GM18499 (cell line): ENCODE measurements at regions not wholly inside any gene's neighbourhood (a gene's known extent, or its start where the extent isn't known, plus 50 kb on each side); places are given as distances from the start of the nearest gene placed in this dataset.

Experiments
- ATAC-seq: cut with Tn5 transposase; IDR thresholded peaks from one replicate; pipeline ENCODE4 v1.9.1; 2021; ENCODE audit warnings: moderate number of reproducible peaks; ENCODE audit not compliant: insufficient read depth, unreplicated experiment

DNA sequence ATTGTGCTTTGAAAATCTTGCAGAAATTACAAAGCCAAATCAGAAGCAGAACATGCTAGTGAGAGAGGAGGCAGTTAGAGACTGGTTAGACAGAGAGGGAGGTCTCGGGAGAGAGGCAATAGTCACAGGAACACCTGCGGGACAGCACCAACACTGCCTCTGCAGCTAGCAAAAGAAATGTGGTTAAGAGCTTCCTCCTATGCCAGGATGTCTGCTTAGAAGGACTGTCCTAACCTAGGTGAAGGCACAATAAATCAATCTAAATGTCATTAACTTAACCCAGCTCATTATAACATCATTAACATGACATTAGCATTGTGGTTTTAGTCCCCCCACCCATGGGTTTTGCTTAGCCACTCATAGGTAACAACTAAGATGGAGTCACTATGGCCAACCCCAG is 726.7 kb downstream of the PCDH18 start:
- ATAC-seq = no peak

DNA sequence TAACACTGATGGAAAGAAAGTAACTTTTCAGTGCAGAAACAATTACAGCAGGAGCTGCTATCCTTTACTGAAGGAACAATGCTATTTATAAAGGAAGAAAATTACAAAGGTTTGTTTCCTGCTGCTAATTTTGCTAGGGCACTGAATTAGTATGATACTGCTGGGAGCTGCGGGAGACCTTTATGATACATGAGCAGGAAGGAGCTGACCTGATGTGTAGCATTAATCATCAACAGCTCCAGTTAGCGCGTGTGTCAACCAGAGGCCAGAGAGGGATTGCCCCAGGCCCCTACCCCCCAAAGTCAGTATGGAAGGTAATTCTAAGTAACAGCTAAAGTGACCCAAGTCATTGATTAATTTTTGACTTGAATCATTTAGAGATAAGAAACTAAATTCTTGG is 728.9 kb downstream of the PCDH18 start:
- no peak for ATAC-seq

DNA sequence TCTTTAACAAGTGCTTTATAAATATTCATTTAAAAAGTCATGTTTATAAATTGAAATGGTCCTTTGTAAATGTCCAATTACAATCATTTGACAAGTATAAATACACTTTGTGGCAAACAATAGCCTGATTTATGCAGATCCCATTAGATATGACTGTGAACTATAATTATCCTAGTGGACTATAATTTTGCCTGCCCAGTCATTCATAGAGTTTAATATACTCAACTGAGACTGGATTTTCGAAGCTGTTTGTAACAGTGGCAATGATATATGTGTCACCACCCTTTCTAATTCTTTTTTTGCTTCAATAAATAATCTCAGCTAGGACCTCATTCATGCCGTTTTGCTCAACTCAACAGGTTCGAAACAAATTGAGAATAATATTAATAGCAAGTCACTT is 732.0 kb downstream of the PCDH18 start:
- ATAC-seq = no peak

DNA sequence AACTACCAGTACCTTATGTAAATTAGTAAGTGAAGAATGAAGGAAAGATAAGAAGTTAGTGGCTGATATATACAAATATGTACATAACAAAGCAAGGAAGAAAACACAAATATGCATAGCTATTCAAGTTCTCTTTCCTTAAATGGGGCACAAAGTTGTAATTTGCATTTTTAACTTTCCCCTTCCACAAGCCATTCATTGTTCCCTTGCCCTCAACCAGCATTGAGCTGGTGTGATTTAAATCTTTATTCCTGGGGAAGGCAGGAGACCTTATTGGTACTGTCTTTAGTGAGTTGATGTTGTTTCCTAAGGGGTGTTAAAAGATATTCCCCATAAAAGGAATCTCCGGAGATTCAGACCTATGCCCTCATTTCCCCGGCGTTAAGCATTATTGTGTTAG is 735.3 kb downstream of the PCDH18 start:
- ATAC-seq = no peak

DNA sequence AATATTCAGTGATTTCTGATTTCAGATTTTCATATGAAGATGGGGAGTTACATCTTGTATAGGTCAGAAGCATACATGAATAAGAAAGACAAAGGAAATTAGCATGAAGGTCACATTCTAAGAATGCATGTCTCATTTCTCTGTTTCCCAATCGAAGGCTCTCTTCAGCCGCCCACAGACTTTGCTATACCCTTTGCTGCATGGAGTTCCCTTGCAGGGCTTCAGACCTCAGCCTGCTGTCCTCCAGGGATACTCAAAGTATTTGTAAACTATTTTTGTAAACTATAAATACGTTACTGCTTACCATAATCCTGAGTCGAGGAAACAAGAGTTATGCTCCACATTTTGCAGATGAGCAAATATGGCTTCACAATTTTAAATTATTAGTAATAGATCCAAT is 738.4 kb downstream of the PCDH18 start:
- ATAC-seq = no peak

DNA sequence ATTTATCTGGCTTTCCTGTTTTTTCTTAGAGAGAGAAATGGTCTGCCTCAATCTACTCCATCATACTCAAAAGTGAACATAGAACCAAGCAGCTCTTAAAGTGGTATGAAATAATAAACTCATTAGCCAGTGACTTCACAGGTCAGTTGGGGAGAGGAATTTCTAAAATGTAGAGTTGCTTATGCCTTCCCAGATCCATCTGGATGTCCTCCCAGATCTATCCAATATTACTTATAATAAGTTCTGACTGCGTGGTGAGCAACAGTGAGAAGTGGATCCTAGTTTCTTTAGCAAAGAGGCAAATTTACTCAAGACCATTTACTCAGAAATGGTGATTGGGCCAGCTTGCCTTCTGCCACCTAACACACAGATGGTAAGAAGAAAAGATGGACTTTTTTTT is 748.0 kb downstream of the PCDH18 start:
- ATAC-seq = no peak

DNA sequence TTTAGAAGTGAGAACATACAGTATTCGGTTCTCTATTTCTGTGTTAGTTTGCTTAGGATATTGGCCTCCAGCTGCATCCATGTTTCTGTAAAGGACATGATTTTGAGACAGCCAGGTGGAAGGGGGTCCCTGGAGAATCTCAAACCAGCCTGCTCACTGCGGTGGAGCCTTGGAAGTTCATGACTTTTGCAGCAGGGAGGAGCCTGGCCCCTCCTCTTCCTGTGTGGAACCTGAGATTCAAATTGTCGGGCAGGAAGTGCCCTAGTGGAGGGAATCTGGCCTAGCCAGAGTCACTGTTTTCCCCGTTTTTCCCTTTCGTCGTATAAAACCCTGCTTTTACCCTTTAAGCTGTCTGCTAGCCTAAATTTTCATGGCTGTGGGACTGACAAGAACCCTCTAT is 762.6 kb downstream of the PCDH18 start:
- no peak for ATAC-seq

DNA sequence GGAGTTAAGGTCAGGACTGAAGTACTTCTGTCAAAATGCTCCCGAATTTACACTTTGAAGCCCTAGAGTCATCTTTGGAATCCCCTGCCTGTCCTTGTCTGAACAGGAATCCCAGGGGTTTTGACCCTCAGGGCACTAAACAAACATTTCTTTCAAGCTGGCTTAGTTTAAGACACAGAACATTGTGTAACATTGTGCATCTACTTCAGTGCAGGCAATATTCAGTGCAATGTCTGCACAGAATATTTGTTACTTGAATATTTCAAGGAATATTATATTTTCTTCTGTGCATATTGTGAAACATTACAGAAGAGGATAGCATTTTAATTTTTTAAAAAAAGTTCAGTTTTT is 763.4 kb downstream of the PCDH18 start:
- ATAC-seq = no peak

DNA sequence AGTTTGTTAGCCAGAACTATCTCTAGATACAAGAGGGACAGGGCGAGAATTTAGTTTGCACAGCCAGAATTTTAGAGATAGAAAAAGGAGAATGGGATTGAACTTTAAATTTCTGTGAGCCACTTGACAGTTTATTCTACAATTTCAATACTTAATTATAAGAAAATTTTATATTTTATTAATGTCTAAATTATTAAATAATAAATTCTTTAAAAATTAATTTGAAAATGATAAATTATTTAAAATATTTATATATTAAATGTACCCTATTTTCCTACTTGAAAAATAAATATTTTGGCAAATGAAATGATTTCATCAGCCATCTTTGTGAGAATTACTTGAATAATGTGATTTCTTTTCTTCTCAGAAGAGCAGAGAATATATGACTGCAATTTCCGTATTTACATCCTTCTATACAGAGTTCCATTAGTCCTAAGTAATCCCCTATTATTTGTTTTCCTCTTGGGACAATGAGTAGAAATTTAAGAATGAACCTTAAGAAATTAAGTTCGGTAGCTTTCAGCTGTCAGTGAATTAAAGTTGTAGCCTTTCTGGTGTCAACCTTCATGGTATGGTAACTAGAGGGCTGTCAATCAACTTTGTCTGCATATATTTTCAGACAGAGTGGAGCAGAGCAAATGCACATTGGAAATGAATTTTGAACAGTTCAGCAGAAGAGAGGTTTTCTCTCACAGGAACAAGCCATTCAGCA is 763.9 kb downstream of the PCDH18 start:
- ATAC-seq = no peak

DNA sequence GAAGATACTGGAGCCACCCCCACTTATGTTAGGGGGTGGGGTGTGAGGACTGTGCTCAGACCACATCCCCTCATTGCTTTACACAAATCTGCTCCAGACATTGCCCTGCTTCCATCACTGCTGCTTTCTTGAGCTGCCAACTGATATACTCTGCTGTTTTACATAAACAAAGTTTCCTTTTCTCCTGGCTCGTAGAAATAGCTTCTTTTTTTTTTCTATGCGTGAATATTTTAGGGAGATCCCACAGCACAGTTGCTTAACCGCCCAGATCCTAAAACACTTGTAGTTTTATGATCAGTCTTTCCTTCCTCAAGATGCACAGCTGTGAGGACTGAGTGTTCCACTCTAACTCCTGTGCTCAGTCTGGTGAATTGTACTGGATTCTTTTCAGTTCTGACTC is 768.4 kb downstream of the PCDH18 start:
- ATAC-seq = no peak

DNA sequence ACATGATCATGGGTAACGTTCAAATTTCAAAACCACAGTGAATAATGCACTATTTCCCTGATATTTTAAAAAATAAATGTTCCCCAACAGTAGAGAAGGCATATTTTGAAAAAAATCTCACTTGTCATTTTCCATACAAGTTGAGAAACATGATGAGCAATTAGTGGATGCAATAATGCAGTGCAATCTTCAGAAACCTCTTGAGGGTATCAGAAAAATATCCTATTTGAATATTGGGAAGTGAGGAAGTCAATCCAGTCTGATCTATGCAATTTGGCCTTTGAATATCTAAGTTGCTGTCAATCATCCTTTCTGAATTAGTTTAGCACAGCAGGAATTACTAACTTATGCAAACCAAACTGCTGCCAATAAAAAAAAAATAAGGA is 776.8 kb downstream of the PCDH18 start:
- no peak for ATAC-seq

DNA sequence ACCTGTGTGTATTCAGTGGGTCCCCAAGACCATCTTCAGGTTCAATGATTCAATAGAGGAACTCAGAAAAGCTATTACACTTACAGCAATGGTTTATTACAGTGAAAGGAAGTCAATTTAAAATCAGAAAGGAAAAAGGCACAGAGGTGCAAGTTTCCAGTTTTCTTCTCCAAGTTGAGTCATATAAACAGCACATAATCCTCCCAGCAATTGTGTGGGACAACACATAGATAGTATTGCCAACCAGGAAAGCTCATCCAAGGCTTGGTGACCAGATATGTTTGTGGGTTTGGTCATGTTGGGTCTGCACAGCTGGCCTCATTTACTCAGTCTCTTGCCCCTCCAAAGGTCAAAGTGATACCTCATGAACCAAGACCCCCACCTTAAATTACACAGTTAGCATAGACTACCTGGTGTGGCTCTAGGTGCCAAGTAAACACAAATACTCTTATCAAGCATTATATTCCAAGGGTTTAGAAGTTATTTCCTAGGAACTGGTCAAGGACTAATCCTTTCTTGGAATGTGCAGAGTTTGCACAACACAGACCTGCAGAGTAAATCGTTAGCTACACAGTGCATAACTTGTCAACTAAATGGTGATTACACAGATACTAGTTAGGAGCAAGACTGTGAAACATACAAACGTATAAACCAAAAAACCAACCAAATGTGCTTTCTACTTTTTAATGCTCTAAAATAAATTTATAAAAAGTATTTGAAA is 777.3 kb downstream of the PCDH18 start:
- no peak for ATAC-seq

DNA sequence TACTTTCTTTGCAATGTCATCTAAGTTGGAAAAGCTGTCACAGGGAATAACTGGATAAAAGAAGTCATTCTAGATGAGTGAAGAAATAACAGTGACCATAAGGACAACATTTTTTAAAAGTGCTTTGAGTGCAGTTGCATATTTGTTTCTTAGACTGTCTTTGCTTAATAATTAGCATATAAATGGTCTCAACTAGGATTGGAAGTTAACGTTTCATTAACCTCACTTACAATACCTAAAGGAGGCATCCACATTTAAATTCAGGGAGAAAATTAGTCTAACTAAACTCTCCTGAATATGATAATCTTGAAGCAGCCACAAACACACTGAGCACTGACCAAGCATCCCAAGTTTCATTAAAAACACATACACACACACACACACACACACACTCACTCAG is 780.7 kb downstream of the PCDH18 start:
- no peak for ATAC-seq

DNA sequence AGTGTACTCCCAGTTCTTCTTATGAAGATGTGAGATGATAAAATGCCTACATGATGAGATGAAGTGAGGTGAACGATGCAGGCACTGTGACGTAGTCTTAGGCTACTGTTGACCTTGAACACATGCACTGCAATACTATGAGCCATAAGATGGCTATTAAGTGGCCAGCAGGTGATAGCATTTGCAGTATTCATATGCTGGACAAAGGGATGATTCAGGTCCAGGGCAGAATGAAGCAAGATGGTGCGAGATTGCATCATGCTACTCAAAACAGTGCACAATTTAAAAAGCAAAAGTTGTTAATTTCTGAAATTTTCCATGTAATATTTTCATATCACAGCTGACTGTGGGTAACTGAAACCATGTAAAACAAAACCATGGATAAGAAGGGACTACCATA is 781.4 kb downstream of the PCDH18 start:
- ATAC-seq = no peak

DNA sequence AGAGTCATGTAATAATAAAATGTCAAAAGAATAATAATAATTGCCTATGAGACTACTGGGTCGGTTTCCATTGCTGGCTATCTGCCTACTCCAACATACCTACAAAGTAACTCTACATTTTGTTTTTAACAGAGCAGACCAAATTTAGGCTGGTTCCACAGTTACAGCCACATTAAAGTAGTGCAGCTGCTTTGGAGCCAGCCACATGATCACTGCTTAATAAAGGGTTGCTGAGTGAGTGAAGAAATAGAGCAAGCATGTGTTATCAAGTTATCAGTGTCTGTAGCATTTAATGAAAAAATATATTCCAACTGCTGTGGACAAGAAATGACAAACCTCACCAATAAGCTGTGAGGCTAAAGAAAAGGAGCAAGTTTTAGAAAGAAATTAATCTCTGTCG is 782.3 kb downstream of the PCDH18 start:
- no peak for ATAC-seq

DNA sequence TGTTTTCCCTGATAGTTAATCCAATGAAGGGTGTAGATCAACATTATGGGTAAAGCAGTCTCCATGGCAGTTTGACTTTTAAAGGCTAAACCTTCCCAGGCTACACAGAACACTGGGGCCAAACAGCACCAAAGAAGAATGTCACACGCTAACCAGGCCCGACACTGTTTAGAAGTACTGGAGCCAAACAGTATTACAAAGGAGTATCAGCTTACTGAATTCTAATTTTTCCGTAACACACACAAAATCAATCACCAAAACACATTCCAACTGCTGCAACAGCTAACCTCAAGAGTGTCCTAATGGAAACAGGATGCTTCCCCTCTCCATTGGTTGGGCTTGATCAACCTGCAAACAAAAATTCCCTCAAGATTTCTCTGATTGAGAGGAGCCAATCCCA is 783.5 kb downstream of the PCDH18 start:
- no peak for ATAC-seq

DNA sequence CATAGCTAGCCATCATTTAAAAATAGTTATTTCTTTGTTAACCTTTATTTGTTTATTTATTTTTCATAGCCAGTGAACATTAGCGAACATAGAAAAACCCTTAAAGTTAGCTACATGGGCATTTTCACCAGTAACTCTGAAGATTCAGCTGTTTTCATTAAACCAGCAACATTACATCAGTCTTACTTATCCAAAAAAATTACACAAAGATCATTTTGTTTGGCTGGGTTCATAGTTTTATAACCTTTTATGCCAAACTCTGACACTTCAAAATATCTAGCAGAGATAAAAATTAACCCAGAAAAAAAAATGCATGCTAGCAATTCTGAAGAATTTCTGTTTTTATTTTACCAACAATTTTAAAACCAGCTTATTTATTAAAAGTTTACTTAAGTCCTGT is 784.1 kb downstream of the PCDH18 start:
- no peak for ATAC-seq

DNA sequence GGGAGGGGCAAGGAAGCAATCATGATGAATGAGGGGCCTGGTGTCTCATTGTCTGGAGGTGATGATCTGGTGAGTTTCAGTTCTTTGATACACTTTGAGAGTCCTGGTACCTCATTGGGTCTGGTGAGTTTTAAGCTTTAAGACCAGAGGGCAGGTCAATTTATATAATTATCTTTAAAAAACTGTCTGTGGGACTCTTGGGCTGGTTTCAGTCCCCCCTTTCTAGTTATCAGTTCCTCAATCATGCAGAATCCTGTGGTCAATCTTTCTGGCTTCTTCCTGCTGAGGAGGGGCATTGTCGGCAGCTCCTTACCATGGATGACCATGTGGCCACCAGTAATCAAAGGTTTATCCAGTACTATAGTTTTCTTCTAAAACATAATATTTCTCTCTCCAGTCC is 789.1 kb downstream of the PCDH18 start:
- ATAC-seq = no peak

DNA sequence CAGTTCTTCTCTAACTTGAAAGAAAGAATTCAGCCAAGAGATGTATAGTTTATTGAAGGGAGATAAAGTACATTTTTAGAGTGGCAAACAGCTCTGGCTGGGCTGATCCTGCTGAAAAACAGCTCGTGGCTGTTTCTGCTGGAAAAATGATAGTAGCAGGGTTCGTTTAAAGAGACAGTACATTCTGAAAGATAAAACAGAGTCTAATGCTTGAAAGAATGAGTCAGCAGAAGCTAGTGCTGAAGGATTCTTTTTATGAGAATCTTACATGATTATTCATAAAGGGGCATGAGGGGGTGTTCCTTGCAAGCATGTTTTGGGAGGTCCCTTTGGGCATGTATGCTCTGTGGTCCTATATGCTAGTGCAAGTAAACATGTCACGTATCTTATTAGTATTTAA is 790.0 kb downstream of the PCDH18 start:
- no peak for ATAC-seq

DNA sequence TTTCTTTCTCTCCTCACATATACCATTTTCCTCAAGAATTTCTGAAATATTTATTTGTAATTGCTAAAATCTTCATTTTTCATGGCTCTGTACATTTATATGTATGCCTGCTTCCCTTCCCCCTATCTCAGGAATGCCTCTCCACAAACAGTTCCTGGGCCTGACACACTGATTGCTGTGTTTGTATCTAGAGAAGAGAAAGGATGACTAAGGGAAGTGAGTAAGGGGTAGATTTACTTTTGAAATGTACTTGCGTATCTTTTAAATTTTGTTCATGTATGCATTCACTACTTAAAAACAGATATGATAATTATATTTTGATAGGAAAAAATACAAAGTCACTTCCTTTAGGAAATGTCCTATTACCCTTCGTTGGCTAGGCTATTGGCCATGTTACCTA is 790.8 kb downstream of the PCDH18 start:
- ATAC-seq = no peak

DNA sequence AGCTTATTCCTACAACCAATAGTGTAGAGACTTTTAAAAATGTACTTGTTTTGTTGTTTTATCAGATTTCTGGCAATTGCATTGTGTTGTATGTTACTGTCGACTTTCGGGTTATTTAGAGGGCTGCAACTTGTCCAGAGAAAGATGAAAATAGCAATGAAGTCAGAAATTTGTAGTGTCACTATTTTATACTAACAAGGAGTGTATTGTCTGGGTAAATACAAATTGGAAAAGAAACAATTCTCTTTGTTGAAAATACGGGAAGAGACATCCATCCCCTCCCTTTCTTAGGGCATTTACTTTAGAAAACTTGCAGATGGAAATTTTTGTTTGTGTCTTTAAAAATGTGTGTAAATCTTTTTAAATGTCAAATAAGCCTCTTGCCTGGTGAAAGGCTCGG is 792.0 kb downstream of the PCDH18 start:
- ATAC-seq = no peak

DNA sequence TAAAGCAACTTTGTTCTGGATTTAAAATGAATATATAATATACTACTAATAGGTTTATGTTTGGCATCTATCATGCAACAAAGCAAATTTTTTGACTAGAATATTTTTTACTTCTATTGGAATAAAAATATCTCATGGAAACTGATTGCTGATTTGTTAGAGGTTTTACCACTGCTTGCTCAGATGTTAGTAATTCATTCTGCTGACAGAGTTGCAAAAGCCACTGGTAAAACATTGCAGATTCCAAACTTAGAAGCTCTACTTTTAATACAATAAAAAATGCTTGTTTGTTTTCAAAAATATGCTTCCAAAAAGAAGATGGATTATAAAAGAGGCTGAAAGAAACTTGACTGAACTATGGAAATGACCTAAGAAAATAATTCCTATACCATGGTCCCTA is 795.2 kb downstream of the PCDH18 start:
- ATAC-seq = no peak
